CD4-positive, alpha-beta memory T cell (primary cell): ENCODE measurements at regions not wholly inside any gene's neighbourhood (a gene's known extent, or its start where the extent isn't known, plus 50 kb on each side); places are given as distances from the start of the nearest gene placed in this dataset.

Experiments
- CTCF ChIA-PET: fragments of 350-600 bp; sonication (Branson Sonifier 250); formaldehyde crosslinking; loops from one replicate; lab custom pipeline; 2021; ENCODE audit warnings: inconsistent platforms; ENCODE audit not compliant: partially characterized antibody; lab: Charles Lee
- POLR2A ChIA-PET: fragments of 350-600 bp; sonication (Branson Sonifier 250); formaldehyde crosslinking; loops from one replicate; lab custom pipeline; 2021; ENCODE audit not compliant: partially characterized antibody; lab: Charles Lee
- DNase-seq, 5 donors: peaks; one replicate each; pipeline versions ENCODE4 v3.0.0 to v3.0.0-alpha.2; 2020 to 2022; ENCODE audit warnings: mixed read lengths in 1 of 5
- H3K27ac ChIP-seq: one replicate; pipeline ENCODE4 v1.7.0; 2013; ENCODE audit warnings: low read depth, low read length
- H3K27me3 ChIP-seq: 2 replicates; pipeline ENCODE4 v1.7.0; 2013; ENCODE audit warnings: mild to moderate bottlenecking, low read length, moderate library complexity; ENCODE audit not compliant: insufficient read depth
- H3K36me3 ChIP-seq: 2 replicates; pipeline ENCODE4 v1.7.0; 2013; ENCODE audit warnings: mild to moderate bottlenecking, low read length, moderate library complexity; ENCODE audit not compliant: insufficient read depth
- H3K4me1 ChIP-seq: 2 replicates; pipeline ENCODE4 v1.7.0; 2013; ENCODE audit warnings: mild to moderate bottlenecking, low read length, moderate library complexity; ENCODE audit not compliant: insufficient read depth
- H3K4me3 ChIP-seq, 2 donors: one replicate each; pipeline ENCODE4 v1.7.0; 2013; ENCODE audit warnings: low read length in 2 of 2, mild to moderate bottlenecking in 1 of 2
- H3K9me3 ChIP-seq, 2 donors: one replicate each; pipeline ENCODE4 v1.7.0; 2013; ENCODE audit warnings: low read length in 2 of 2, control low read depth in 1 of 2; ENCODE audit not compliant: control insufficient read depth in 1 of 2
- H3K27ac Mint-ChIP-seq, 7 donors: one replicate each; pipeline ENCODE4 v1.8.0; 2020 to 2021; ENCODE audit warnings: mixed read lengths in 7 of 7, mild to moderate bottlenecking in 6 of 7, inconsistent platforms in 3 of 7, moderate library complexity in 3 of 7
- H3K27me3 Mint-ChIP-seq, 2 donors: one replicate each; pipeline ENCODE4 v1.8.0; 2020 to 2021; ENCODE audit warnings: mixed read lengths in 2 of 2
- H3K36me3 Mint-ChIP-seq, 2 donors: one replicate each; pipeline ENCODE4 v1.8.0; 2020 to 2021; ENCODE audit warnings: mixed read lengths in 2 of 2, inconsistent platforms in 1 of 2, mild to moderate bottlenecking in 1 of 2
- H3K4me1 Mint-ChIP-seq, 4 donors: one replicate each; pipeline ENCODE4 v1.8.0; 2020 to 2021; ENCODE audit warnings: mixed read lengths in 4 of 4, mild to moderate bottlenecking in 1 of 4
- H3K4me3 Mint-ChIP-seq, 8 donors: one replicate each; pipeline ENCODE4 v1.8.0; 2020 to 2021; ENCODE audit warnings: mixed read lengths in 8 of 8, mild to moderate bottlenecking in 7 of 8, moderate library complexity in 6 of 8, inconsistent platforms in 3 of 8
- H3K9me3 Mint-ChIP-seq, 8 donors: one replicate each; pipeline ENCODE4 v1.8.0; 2020 to 2021; ENCODE audit warnings: mixed read lengths in 8 of 8, mild to moderate bottlenecking in 5 of 8, inconsistent platforms in 3 of 8, moderate library complexity in 1 of 8
- intact Hi-C: fragments of 100-400 bp; cut with micrococcal nuclease; formaldehyde crosslinking; loops from one replicate; pipeline ENCODE4 v1.15.1; 2023

DNA sequence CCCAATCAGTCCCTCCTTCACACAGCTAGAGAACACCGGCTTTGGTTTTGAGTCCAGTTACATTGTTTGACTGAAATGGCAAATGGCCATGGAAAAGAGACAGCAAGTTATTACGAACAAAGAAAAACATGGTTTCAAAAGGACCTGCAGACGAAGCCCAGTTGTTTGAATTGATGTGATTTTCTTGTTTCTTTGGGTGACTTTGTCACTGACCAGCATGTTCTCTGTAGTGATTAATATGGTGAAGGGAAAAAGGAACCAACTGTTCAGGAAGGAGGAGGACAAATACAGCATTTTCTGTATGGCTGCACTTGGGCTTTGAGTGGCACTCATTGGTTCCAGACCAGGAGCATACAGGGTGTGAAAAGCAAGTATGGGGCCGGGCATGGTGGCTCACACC, 217.4 kb upstream of the TPM1 start:
- H3K4me1 ChIP-seq = no peaks in the 10 kb centered on the region

DNA sequence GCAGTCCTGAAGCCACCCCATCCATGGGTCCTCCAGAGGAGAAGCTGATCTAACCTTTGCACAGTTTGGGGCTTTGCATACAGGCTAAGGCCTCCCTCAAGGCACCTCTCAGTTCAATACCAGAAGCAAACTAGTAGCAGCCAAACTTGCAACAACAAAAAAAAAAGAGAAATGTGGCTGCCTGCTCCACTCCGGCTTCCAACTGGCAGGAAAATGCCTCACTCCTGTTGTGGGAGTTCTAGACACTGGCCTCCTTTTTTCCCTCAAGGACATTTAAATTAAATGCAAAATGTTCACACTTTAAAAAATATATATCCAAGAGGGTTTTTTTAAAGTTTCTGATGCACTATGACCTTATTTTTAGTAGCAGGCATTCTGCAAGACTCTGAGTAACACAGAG, 216.0 kb upstream of the TPM1 start:
- H3K4me1 ChIP-seq = no peaks in the 10 kb centered on the region
- H3K9me3 ChIP-seq = no peaks in the 10 kb centered on the region
- no peaks in the 10 kb centered on the region for H3K27me3 ChIP-seq
- intact Hi-C loops = no loop called here
- H3K36me3 ChIP-seq = no peaks in the 10 kb centered on the region
- peaks cover 2 to 12% of the 10 kb centered on the region in 2 donors for H3K27me3 Mint-ChIP-seq
- CTCF ChIA-PET = no interaction called here
- H3K4me1 Mint-ChIP-seq = no peaks in the 10 kb centered on the region
- H3K27ac ChIP-seq = no peak overlapping the region
- H3K36me3 Mint-ChIP-seq = no peaks in the 10 kb centered on the region
- no peak overlapping the region for H3K4me3 ChIP-seq
- POLR2A ChIA-PET = no interaction called here
- H3K9me3 Mint-ChIP-seq = no peaks in the 10 kb centered on the region
- H3K27ac Mint-ChIP-seq = no peak overlapping the region
- H3K4me3 Mint-ChIP-seq = no peak overlapping the region
- DNase-seq = no peak

More for the DNA sequence above, 217.4 kb upstream of the TPM1 start:
- no peaks in the 10 kb centered on the region for H3K36me3 Mint-ChIP-seq
- H3K27ac Mint-ChIP-seq = no peak overlapping the region
- Histone ChIP-seq H3K4me3 (no peak overlapping the region), H3K27me3 (no peaks in the 10 kb centered on the region), H3K27ac (no peak overlapping the region), H3K36me3 (no peaks in the 10 kb centered on the region), H3K9me3 (no peaks in the 10 kb centered on the region)
- no peaks in the 10 kb centered on the region for H3K4me1 Mint-ChIP-seq
- ChIA-PET CTCF (no interaction called here), POLR2A (no interaction called here)
- no peaks in the 10 kb centered on the region for H3K9me3 Mint-ChIP-seq
- peaks cover 2 to 10% of the 10 kb centered on the region in 2 donors for H3K27me3 Mint-ChIP-seq
- intact Hi-C loops = no loop called here
- no peak for DNase-seq
- H3K4me3 Mint-ChIP-seq = no peak overlapping the region

GRCh38 chr15:62828364-62828763, 214.2 kb upstream of the TPM1 start:
- CTCF ChIA-PET = no interaction called here
- H3K36me3 ChIP-seq = no peaks in the 10 kb centered on the region
- no peak overlapping the region for H3K27ac Mint-ChIP-seq
- H3K27me3 Mint-ChIP-seq = peaks cover 0 to 10% of the 10 kb centered on the region in 2 donors
- no peaks in the 10 kb centered on the region for H3K9me3 ChIP-seq
- H3K4me3 Mint-ChIP-seq = no peak overlapping the region
- intact Hi-C loops = no loop called here
- no peaks in the 10 kb centered on the region for H3K27me3 ChIP-seq
- H3K27ac ChIP-seq = no peak overlapping the region
- no peaks in the 10 kb centered on the region for H3K9me3 Mint-ChIP-seq
- H3K4me1 ChIP-seq = no peaks in the 10 kb centered on the region
- no peaks in the 10 kb centered on the region for H3K36me3 Mint-ChIP-seq
- no peaks in the 10 kb centered on the region for H3K4me1 Mint-ChIP-seq
- no peak overlapping the region for H3K4me3 ChIP-seq
- POLR2A ChIA-PET = no interaction called here
- no peak for DNase-seq

DNA sequence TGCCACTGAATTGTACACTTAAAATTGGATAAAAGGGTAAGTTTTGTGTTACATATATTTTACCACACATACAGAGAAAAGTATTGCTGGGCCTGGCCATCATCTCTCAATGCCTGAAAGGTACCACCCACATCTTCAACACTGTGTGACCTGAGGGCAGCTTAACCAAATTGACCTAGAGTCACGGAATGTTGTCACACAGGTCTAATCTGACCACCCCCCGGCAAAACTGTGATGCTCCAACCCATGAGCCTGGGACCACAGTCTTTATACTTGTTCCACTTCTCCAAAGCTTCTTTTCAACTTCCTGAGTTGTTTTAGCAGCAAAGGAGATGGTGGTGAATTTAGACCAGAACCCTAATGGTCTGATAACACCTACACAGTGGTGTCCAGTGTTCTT, 210.3 kb upstream of the TPM1 start:
- H3K36me3 ChIP-seq = no peaks in the 10 kb centered on the region
- no peaks in the 10 kb centered on the region for H3K4me1 ChIP-seq
- CTCF ChIA-PET = no interaction called here
- Mint-ChIP-seq H3K9me3 (no peaks in the 10 kb centered on the region), H3K27me3 (peaks cover 0 to 6% of the 10 kb centered on the region in 2 donors), H3K27ac (no peak overlapping the region), H3K36me3 (no peaks in the 10 kb centered on the region), H3K4me3 (no peak overlapping the region), H3K4me1 (no peaks in the 10 kb centered on the region)
- no peak overlapping the region for H3K4me3 ChIP-seq
- POLR2A ChIA-PET = no interaction called here
- no peaks in the 10 kb centered on the region for H3K27me3 ChIP-seq
- no peaks in the 10 kb centered on the region for H3K9me3 ChIP-seq
- no peak for DNase-seq
- intact Hi-C loops = no loop called here
- H3K27ac ChIP-seq = no peak overlapping the region

DNA sequence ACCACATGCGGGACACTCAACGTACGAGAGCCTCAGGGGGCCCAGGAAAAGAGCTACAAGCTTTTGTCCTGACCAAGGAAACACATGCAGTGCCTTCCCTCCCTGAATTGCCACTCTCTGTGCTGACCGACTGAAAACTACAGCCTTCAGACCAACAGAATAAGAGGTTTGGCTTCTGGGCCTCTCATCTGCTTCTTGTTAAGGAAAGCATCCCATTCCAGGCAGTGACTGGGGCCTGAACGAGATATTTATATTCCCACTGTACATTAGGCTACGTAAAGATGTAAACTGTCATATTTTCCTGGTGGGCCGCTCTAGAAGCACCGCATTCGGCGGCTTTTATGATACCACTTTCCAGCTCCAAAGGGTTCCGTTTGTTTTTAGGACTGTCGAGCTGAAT, 208.9 kb upstream of the TPM1 start:
- H3K27ac Mint-ChIP-seq = no peak overlapping the region
- no peak overlapping the region for H3K4me3 Mint-ChIP-seq
- H3K27ac ChIP-seq = no peak overlapping the region
- DNase-seq = no peak
- no peak overlapping the region for H3K4me3 ChIP-seq
- POLR2A ChIA-PET = no interaction called here
- no peaks in the 10 kb centered on the region for H3K36me3 ChIP-seq
- no peaks in the 10 kb centered on the region for H3K4me1 ChIP-seq
- no peaks in the 10 kb centered on the region for H3K9me3 Mint-ChIP-seq
- intact Hi-C loops = no loop called here
- H3K9me3 ChIP-seq = no peaks in the 10 kb centered on the region
- no peaks in the 10 kb centered on the region for H3K36me3 Mint-ChIP-seq
- CTCF ChIA-PET = no interaction called here
- H3K27me3 ChIP-seq = no peaks in the 10 kb centered on the region
- peaks cover 1 to 7% of the 10 kb centered on the region in 2 donors for H3K27me3 Mint-ChIP-seq
- no peaks in the 10 kb centered on the region for H3K4me1 Mint-ChIP-seq

- POLR2A ChIA-PET = no interaction called here
- intact Hi-C loops = no loop called here
- Histone ChIP-seq H3K27ac (no peak overlapping the region), H3K9me3 (no peaks in the 10 kb centered on the region), H3K4me1 (no peaks in the 10 kb centered on the region), H3K4me3 (no peak overlapping the region), H3K27me3 (no peaks in the 10 kb centered on the region), H3K36me3 (no peaks in the 10 kb centered on the region)
- Mint-ChIP-seq H3K27ac (no peak overlapping the region), H3K4me1 (no peaks in the 10 kb centered on the region), H3K9me3 (no peaks in the 10 kb centered on the region), H3K36me3 (no peaks in the 10 kb centered on the region), H3K4me3 (no peak overlapping the region), H3K27me3 (peaks cover 3 to 7% of the 10 kb centered on the region in 2 donors)
- CTCF ChIA-PET = no interaction called here
- DNase-seq = no peak
These were observed 207.7 kb upstream of the TPM1 start for GRCh38 chr15:62834686-62835329.

- Histone ChIP-seq H3K36me3 (no peaks in the 10 kb centered on the region), H3K4me1 (no peaks in the 10 kb centered on the region), H3K27me3 (no peaks in the 10 kb centered on the region), H3K9me3 (no peaks in the 10 kb centered on the region), H3K27ac (no peak overlapping the region), H3K4me3 (no peak overlapping the region)
- intact Hi-C loops = no loop called here
- Mint-ChIP-seq H3K27ac (no peak overlapping the region), H3K4me1 (no peaks in the 10 kb centered on the region), H3K27me3 (peaks cover 3 to 7% of the 10 kb centered on the region in 2 donors), H3K4me3 (no peak overlapping the region), H3K36me3 (no peaks in the 10 kb centered on the region), H3K9me3 (no peaks in the 10 kb centered on the region)
- ChIA-PET CTCF (no interaction called here), POLR2A (no interaction called here)
- DNase-seq = no peak
These were observed 207.2 kb upstream of the TPM1 start for GRCh38 chr15:62835351-62835750.

DNA sequence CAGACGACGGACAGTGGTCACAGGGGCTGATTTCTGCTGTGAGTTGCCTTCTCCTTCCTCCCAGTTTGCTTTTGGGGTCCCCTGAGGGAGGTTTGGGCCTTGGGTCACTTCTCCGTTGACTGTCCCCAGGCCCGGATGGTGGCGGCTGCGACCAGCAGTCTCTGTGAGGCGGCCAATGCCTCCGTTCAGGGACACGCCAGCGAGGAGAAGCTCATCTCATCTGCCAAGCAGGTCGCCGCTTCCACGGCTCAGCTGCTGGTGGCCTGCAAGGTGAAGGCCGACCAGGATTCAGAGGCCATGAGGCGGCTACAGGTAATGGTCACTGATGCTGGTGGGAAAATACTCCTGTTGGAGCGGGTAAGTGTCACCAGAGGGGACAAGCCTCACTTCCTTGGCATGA, 206.8 kb upstream of the TPM1 start:
- ChIA-PET POLR2A (no interaction called here), CTCF (no interaction called here)
- no peak overlapping the region for H3K4me3 Mint-ChIP-seq
- intact Hi-C loops = no loop called here
- Histone ChIP-seq H3K4me1 (no peaks in the 10 kb centered on the region), H3K27ac (no peak overlapping the region), H3K9me3 (no peaks in the 10 kb centered on the region), H3K4me3 (no peak overlapping the region), H3K27me3 (no peaks in the 10 kb centered on the region), H3K36me3 (no peaks in the 10 kb centered on the region)
- H3K27me3 Mint-ChIP-seq = peaks cover 3% of the 10 kb centered on the region in 2 donors
- H3K36me3 Mint-ChIP-seq = no peaks in the 10 kb centered on the region
- no peaks in the 10 kb centered on the region for H3K4me1 Mint-ChIP-seq
- H3K9me3 Mint-ChIP-seq = no peaks in the 10 kb centered on the region
- no peak overlapping the region for H3K27ac Mint-ChIP-seq
- no peak for DNase-seq
